Esophagus muscularis mucosa (tissue), 4 donors: ENCODE measurements at regions not wholly inside any gene's neighbourhood (a gene's known extent, or its start where the extent isn't known, plus 50 kb on each side); places are given as distances from the start of the nearest gene placed in this dataset.

Experiments
- DNase-seq: peaks from one replicate; pipeline ENCODE4 v3.0.0-alpha.2; 2017; ENCODE audit errors: extremely low spot score
- H3K27ac ChIP-seq, 4 donors: fragments of 200-600 bp; sonication (generic); replicated peaks in 1 of 4; 1 replicate in 3 of 4; 2 replicates in 1 of 4; pipeline ENCODE4 v1.5.1; 2016 to 2019; ENCODE audit warnings: mild to moderate bottlenecking in 1 of 4
- H3K27me3 ChIP-seq, 4 donors: fragments of 200-600 bp; sonication (generic); one replicate each; pipeline versions ENCODE4 v1.5.1 to v1.6.0; 2016 to 2019
- H3K36me3 ChIP-seq, 4 donors: fragments of 200-600 bp; sonication (generic); one replicate each; pipeline ENCODE4 v1.5.1; 2016 to 2019
- H3K4me1 ChIP-seq, 4 donors: fragments of 200-600 bp; sonication (generic); one replicate each; pipeline ENCODE4 v1.5.1; 2016 to 2019
- H3K4me3 ChIP-seq, 4 donors: fragments of 200-600 bp; sonication (generic); 1 replicate in 2 of 4; 2 replicates in 2 of 4; pipeline ENCODE4 v1.5.1; 2016 to 2019; ENCODE audit warnings: mild to moderate bottlenecking in 4 of 4, moderate library complexity in 1 of 4
- H3K9me3 ChIP-seq, 4 donors: fragments of 200-600 bp; sonication (generic); 1 replicate in 3 of 4; 2 replicates in 1 of 4; pipeline ENCODE4 v1.5.1; 2016 to 2019
- EP300 ChIP-seq: sonication (generic); formaldehyde crosslinking; IDR thresholded peaks from one replicate; pipeline ENCODE4 v1.6.1; 2017; ENCODE audit warnings: antibody characterized with exemption
- POLR2A ChIP-seq: fragments of 450-650 bp; IDR thresholded peaks from one replicate; pipeline ENCODE4 v1.6.1; 2017; ENCODE audit warnings: antibody characterized with exemption, moderate library complexity, mild to moderate bottlenecking, low read depth
- POLR2AphosphoS5 ChIP-seq, 2 donors: sonication (generic); formaldehyde crosslinking; IDR thresholded peaks; one replicate each; pipeline ENCODE4 v1.6.1; 2017; ENCODE audit warnings: antibody characterized with exemption in 2 of 2
- WGBS: methylation state at CpG from one replicate; pipeline ENCODE4 v1.1.5; 2018; 5-methylcytosine and 5-hydroxymethylcytosine counted together
- intact Hi-C: fragments of 100-400 bp; cut with DNase I; formaldehyde crosslinking; loops from one replicate; pipeline ENCODE4 v1.15.1; 2023
- TF ChIP-seq, protein P1 (sequence below), 3 experiments: fragments of 200-600 bp in 2 of 3; fragments of 450-650 bp in 1 of 3; sonication (generic) in 2 of 3; IDR thresholded peaks; one replicate each; pipeline ENCODE4 v1.5.1; 2017 to 2019; ENCODE audit warnings: antibody characterized with exemption in 3 of 3, mild to moderate bottlenecking in 2 of 3, moderate library complexity in 1 of 3

DNA sequence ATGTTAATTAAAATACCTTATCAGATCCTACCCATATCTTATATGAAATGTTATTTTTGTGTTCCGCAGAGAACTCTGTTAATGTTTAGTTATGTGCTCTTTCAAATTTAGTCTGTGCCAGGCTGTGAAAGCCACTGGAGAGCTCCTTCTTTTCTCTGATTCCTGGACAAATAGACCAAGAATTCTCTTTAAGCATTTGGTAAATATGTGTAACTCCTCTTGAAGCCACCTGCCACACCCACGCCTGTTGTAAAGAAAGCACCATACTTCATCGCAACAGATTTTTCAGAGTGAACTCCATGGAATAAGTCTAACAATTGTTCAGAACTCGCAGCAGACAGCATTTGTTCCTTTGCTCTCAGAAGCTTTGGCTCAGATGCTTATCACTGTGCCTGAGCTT, 301.1 kb downstream of the FAM170A start:
- no peak for TF ChIP-seq EP300
- no peak for TF ChIP-seq POLR2AphosphoS5 (IDR thresholded peaks at IDR 0.05)
- TF ChIP-seq, protein P1, sequence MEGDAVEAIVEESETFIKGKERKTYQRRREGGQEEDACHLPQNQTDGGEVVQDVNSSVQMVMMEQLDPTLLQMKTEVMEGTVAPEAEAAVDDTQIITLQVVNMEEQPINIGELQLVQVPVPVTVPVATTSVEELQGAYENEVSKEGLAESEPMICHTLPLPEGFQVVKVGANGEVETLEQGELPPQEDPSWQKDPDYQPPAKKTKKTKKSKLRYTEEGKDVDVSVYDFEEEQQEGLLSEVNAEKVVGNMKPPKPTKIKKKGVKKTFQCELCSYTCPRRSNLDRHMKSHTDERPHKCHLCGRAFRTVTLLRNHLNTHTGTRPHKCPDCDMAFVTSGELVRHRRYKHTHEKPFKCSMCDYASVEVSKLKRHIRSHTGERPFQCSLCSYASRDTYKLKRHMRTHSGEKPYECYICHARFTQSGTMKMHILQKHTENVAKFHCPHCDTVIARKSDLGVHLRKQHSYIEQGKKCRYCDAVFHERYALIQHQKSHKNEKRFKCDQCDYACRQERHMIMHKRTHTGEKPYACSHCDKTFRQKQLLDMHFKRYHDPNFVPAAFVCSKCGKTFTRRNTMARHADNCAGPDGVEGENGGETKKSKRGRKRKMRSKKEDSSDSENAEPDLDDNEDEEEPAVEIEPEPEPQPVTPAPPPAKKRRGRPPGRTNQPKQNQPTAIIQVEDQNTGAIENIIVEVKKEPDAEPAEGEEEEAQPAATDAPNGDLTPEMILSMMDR (IDR thresholded peaks at IDR 0.05): no peak
- TF ChIP-seq POLR2A: no peak
- intact Hi-C loops: no loop called here

DNA sequence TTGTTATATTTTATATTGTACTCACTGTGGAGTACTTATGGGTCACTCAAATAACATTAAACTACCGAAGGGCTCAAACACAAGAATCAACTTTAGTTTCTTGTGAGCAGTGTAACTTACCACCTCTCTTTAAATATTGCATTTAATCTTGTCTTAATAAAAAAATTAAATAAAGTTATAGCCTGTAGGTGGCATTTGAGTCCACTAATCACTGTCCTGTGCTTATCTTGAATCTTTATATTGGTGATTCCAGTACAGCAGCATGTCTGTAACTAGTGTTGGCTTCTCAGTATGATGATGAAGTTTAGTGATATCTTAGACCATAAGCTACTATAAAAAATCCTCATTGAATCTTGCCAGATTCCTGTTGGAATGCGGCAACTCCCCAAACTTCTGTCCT, 313.8 kb downstream of the FAM170A start:
- intact Hi-C loops: loop anchor here (10.0 kb wide), 1 partner anchor 512 kb away; no protein-coding TSS in a partner anchor

More for the DNA sequence above, 301.1 kb downstream of the FAM170A start:
- no peak for DNase-seq
- H3K9me3 ChIP-seq: no peaks in the 10 kb centered on the region
- WGBS: 88% methylated on average over 4 of the region's 4 CpGs
- no peaks in the 10 kb centered on the region for H3K4me1 ChIP-seq
- no peaks in the 10 kb centered on the region for H3K27me3 ChIP-seq
- H3K27ac ChIP-seq: no peak overlapping the region
- no peaks in the 10 kb centered on the region for H3K36me3 ChIP-seq
- no peak overlapping the region for H3K4me3 ChIP-seq

DNA sequence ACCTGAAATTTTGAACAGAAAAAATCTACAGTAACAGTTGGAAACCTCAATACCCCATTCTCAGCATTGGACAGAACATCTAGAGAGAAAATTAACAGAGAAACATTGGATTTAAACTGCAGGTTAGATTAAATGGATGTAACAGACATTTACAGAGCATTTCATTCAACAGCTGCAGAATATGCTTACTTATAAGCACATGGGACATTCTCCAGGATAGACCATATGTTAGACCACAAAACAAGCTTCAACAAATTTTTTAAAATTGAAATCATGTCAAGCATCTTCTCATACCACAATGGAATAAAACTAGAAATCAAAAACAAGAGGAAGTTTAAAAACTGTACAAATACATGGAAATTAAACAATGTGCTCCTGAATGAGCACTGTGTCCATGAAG, 316.3 kb downstream of the FAM170A start:
- no peak overlapping the region for H3K4me3 ChIP-seq
- H3K27ac ChIP-seq: no peak overlapping the region
- H3K4me1 ChIP-seq: no peaks in the 10 kb centered on the region
- no peaks in the 10 kb centered on the region for H3K27me3 ChIP-seq
- no peak for DNase-seq
- TF ChIP-seq POLR2AphosphoS5 (IDR thresholded peaks at IDR 0.05): no peak
- TF ChIP-seq POLR2A: no peak
- TF ChIP-seq EP300: no peak
- TF ChIP-seq, protein P1 (IDR thresholded peaks at IDR 0.05): no peak
- intact Hi-C loops: loop anchor here (10.0 kb wide), 1 partner anchor 509 kb away; no protein-coding TSS in a partner anchor
- H3K9me3 ChIP-seq: no peaks in the 10 kb centered on the region
- H3K36me3 ChIP-seq: no peaks in the 10 kb centered on the region

More for the DNA sequence above, 313.8 kb downstream of the FAM170A start:
- H3K27ac ChIP-seq: no peak overlapping the region
- no peaks in the 10 kb centered on the region for H3K36me3 ChIP-seq
- no peak overlapping the region for H3K4me3 ChIP-seq
- TF ChIP-seq EP300 (no peak), POLR2A (no peak), POLR2AphosphoS5 (IDR thresholded peaks at IDR 0.05) (no peak)
- TF ChIP-seq, protein P1 (IDR thresholded peaks at IDR 0.05): peak in 1 of 3 experiments; percentile 19
- 92% methylated on average over 2 of the region's 2 CpGs for WGBS
- H3K9me3 ChIP-seq: peaks cover 0 to 6% (median 0%) of the 10 kb centered on the region in 4 donors
- DNase-seq: no peak
- H3K4me1 ChIP-seq: no peaks in the 10 kb centered on the region
- H3K27me3 ChIP-seq: no peaks in the 10 kb centered on the region

DNA sequence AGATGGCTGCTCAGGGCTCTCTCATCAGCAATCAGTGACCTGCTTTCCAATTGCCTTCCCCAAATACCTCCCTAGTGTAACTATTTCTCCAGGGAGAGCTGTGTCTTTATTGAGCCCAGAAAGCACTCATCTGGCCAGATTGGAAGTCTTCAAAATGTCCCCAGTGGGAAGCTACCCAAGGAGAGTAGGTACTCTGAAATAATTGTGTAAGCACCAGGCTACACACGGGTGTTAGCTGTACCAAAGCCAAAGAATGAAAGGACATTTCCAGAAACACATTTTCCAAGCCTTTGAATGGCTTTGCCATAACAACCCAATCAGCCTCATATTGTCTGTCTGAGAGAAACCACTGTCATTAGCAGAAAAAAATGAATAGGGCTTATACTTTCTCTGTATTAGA, 318.8 kb downstream of the FAM170A start:
- intact Hi-C loops: loop anchor here (10.0 kb wide), 1 partner anchor 507 kb away; no protein-coding TSS in a partner anchor
- Histone ChIP-seq H3K27me3 (no peaks in the 10 kb centered on the region), H3K9me3 (no peaks in the 10 kb centered on the region), H3K36me3 (no peaks in the 10 kb centered on the region), H3K4me3 (no peak overlapping the region), H3K4me1 (no peaks in the 10 kb centered on the region), H3K27ac (no peak overlapping the region)
- WGBS: 86% methylated on average over 1 of the region's 1 CpG
- no peak for DNase-seq
- TF ChIP-seq, protein P1 (IDR thresholded peaks at IDR 0.05): no peak
- TF ChIP-seq POLR2AphosphoS5 (IDR thresholded peaks at IDR 0.05): no peak
- no peak for TF ChIP-seq POLR2A
- TF ChIP-seq EP300: no peak

DNA sequence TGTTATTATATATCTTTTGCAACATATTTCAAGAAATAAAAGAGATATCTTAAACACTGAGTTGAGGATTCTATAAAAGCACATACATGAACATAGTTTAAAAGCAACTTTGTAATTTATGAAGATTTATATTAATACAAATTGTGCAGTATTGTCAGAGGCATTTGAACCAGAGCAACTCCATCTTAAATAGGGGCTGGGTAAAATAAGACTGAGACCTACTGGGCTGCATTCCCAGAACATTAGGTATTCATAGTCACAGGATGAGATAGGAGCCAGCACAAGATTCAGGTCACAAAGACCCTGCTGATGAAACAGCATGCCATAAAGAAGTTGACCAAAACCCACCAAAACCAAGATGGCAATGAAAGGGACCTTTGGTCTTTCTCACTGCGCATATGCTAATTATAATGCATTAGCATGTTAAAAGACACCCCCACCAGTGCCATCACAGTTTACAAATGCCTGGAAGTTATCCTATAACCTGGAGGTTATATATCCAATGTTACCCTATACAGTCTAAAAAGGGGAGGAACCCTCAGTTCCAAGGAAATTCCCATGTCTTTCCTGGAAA, 320.2 kb downstream of the FAM170A start:
- TF ChIP-seq, protein P1 (IDR thresholded peaks at IDR 0.05): no peak
- no peak for TF ChIP-seq EP300
- TF ChIP-seq POLR2A: no peak
- TF ChIP-seq POLR2AphosphoS5 (IDR thresholded peaks at IDR 0.05): no peak
- Histone ChIP-seq H3K36me3 (no peaks in the 10 kb centered on the region), H3K27ac (no peak overlapping the region), H3K4me1 (no peaks in the 10 kb centered on the region), H3K4me3 (no peak overlapping the region), H3K9me3 (no peaks in the 10 kb centered on the region), H3K27me3 (no peaks in the 10 kb centered on the region)
- 93% methylated on average over 1 of the region's 1 CpG for WGBS
- no peak for DNase-seq
- intact Hi-C loops: loop anchor here (10.0 kb wide), 1 partner anchor 505 kb away; no protein-coding TSS in a partner anchor
